Endothelial cell of umbilical vein (primary cell): ENCODE measurements at regions not wholly inside any gene's neighbourhood (a gene's known extent, or its start where the extent isn't known, plus 50 kb on each side); places are given as distances from the start of the nearest gene placed in this dataset.

ENCODE experiments used
- BruUV-seq: library from RNA; stranded (reverse); fragments of 400-500 nt; replicated peaks from 2 replicates; lab custom pipeline; 2021; lab: Mats Ljungman, UMichigan
- CTCF ChIA-PET: fragments of 300-600, 350-600 bp; sonication (Branson Sonifier 250); formaldehyde crosslinking; loops from one replicate; lab custom pipeline; 2021; ENCODE audit warnings: antibody characterized with exemption, inconsistent platforms; lab: Charles Lee
- POLR2A ChIA-PET: fragments of 300-600, 350-600 bp; sonication (Branson Sonifier 250); formaldehyde crosslinking; loops from one replicate; lab custom pipeline; 2021; ENCODE audit warnings: antibody characterized with exemption, inconsistent platforms; lab: Charles Lee
- DNase-seq: peaks from one replicate; pipeline ENCODE4 v3.0.0-alpha.2; 2011; ENCODE audit warnings: low read depth, low spot score
- FAIRE-seq: peaks from 2 replicates; lab custom pipeline; 2011; peaks lifted over from hg19 to GRCh38; lab: Jason Lieb, UNC
- H2AFZ ChIP-seq: 2 replicates; pipeline ENCODE4 v1.6.0; 2012; ENCODE audit warnings: low read depth, low read length, control low read depth, inconsistent platforms
- H3K27ac ChIP-seq: 2 replicates; pipeline ENCODE4 v1.5.1; 2011; ENCODE audit warnings: low read depth, mild to moderate bottlenecking, control low read depth, low read length, moderate library complexity; ENCODE audit not compliant: insufficient read depth
- H3K27me3 ChIP-seq, 2 experiments: 2 replicates each; pipeline versions ENCODE4 v1.6.0 to v1.6.1; 2011; ENCODE audit warnings: low read length in 2 of 2, mixed read lengths in 1 of 2; ENCODE audit not compliant: control insufficient read depth in 2 of 2, insufficient read depth in 2 of 2
- H3K36me3 ChIP-seq, 2 experiments: 2 replicates in 1 of 2; 3 replicates in 1 of 2; pipeline ENCODE4 v1.5.1; 2011; ENCODE audit warnings: low read length in 2 of 2, mild to moderate bottlenecking in 1 of 2, moderate library complexity in 1 of 2; ENCODE audit not compliant: control insufficient read depth in 2 of 2, insufficient read depth in 2 of 2; ENCODE audit errors: extremely low read depth in 1 of 2
- H3K4me1 ChIP-seq: 3 replicates; pipeline ENCODE4 v1.5.1; 2011; ENCODE audit warnings: mild to moderate bottlenecking, low read length; ENCODE audit not compliant: control insufficient read depth, insufficient read depth; ENCODE audit errors: extremely low read depth
- H3K4me2 ChIP-seq: 2 replicates; pipeline ENCODE4 v1.6.1; 2011; ENCODE audit warnings: low read length, control low read depth, mixed read lengths; ENCODE audit not compliant: insufficient read depth
- H3K4me3 ChIP-seq, 3 experiments: fragments of 200-600 bp in 1 of 3; sonication (generic), shearing (Covaris generic) in 1 of 3; replicated peaks in 1 of 3; 2 replicates each; pipeline ENCODE4 v1.5.1; 2011 to 2016; ENCODE audit warnings: control low read depth in 3 of 3, low read length in 3 of 3, mild to moderate bottlenecking in 2 of 3, inconsistent platforms in 1 of 3, low read depth in 1 of 3, moderate library complexity in 1 of 3; ENCODE audit not compliant: insufficient read depth in 1 of 3
- H3K79me2 ChIP-seq: 2 replicates; pipeline ENCODE4 v1.6.0; 2012; ENCODE audit warnings: low read length, inconsistent platforms; ENCODE audit not compliant: control insufficient read depth, insufficient read depth
- H3K9ac ChIP-seq: replicated peaks from 2 replicates; pipeline ENCODE3; 2011; ENCODE audit warnings: low read length, control low read depth; ENCODE audit not compliant: insufficient read depth; ENCODE audit errors: extremely low read depth
- H3K9me1 ChIP-seq: replicated peaks from 3 replicates; pipeline ENCODE4 v1.6.0; 2011; ENCODE audit warnings: mild to moderate bottlenecking, low read length; ENCODE audit not compliant: control insufficient read depth, insufficient read depth; ENCODE audit errors: extremely low read depth
- H3K9me3 ChIP-seq: replicated peaks from 2 replicates; pipeline ENCODE4 v1.5.1; 2012; ENCODE audit warnings: low read length, inconsistent platforms; ENCODE audit not compliant: control insufficient read depth, insufficient read depth
- H4K20me1 ChIP-seq: replicated peaks from 2 replicates; pipeline ENCODE3; 2011; ENCODE audit warnings: mild to moderate bottlenecking, low read length; ENCODE audit not compliant: control insufficient read depth, insufficient read depth; ENCODE audit errors: extremely low read depth
- EZH2 ChIP-seq: IDR thresholded peaks from 2 replicates; pipeline ENCODE4 v1.6.1; 2012; ENCODE audit warnings: borderline replicate concordance, low read depth, mild to moderate bottlenecking, moderate library complexity, low read length, inconsistent platforms; ENCODE audit not compliant: severe bottlenecking
- FOS ChIP-seq: IDR thresholded peaks from 2 replicates; pipeline ENCODE4 v1.6.1; 2011; ENCODE audit warnings: mild to moderate bottlenecking, low read length, moderate library complexity, borderline replicate concordance; ENCODE audit not compliant: insufficient read depth
- GATA2 ChIP-seq: IDR thresholded peaks from 2 replicates; pipeline ENCODE4 v1.7.0; 2011; ENCODE audit warnings: low read depth, mild to moderate bottlenecking, moderate library complexity, mixed read lengths, low read length; ENCODE audit not compliant: insufficient read length, insufficient read depth
- JUN ChIP-seq: IDR thresholded peaks from 2 replicates; pipeline ENCODE4 v1.6.1; 2011; ENCODE audit warnings: borderline replicate concordance, low read depth; ENCODE audit not compliant: insufficient read length, insufficient read depth
- POLR2A ChIP-seq: IDR thresholded peaks from 2 replicates; pipeline ENCODE4 v1.6.1; 2012; ENCODE audit warnings: low read depth, mild to moderate bottlenecking, control low read depth, low read length
- POLR2AphosphoS5 ChIP-seq: IDR thresholded peaks from 2 replicates; pipeline ENCODE4 v1.6.1; 2012; ENCODE audit warnings: low read depth, mild to moderate bottlenecking, control low read depth, low read length, moderate library complexity; ENCODE audit not compliant: insufficient read depth
- dilution Hi-C: fragments of 300-500 bp; cut with MboI; formaldehyde crosslinking; loops from one replicate; pipeline ENCODE4 v1.15.0; 2019; ENCODE audit warnings: low sequenced_read_pairs; ENCODE audit not compliant: extremely low pct_ligation_motif_present
- intact Hi-C: fragments of 100-400 bp; cut with micrococcal nuclease; formaldehyde crosslinking; loops from one replicate; pipeline ENCODE4 v1.10.0; 2022
- TF ChIP-seq, protein P1 (sequence below): IDR thresholded peaks from 2 replicates; pipeline ENCODE4 v1.6.1; 2011; ENCODE audit not compliant: insufficient read depth, insufficient read length

- no peaks in the 10 kb centered on the region for H3K27me3 ChIP-seq
- H3K9me1 ChIP-seq, result no peaks in the 10 kb centered on the region
- dilution Hi-C loops, result no loop called here
- H3K27ac ChIP-seq, result no peak overlapping the region
- H3K4me2 ChIP-seq, result no peak overlapping the region
- BruUV-seq, result no TSS peak
- H3K36me3 ChIP-seq, result no peaks in the 10 kb centered on the region
- H3K9ac ChIP-seq, result no peak overlapping the region
- H4K20me1 ChIP-seq, result no peaks in the 10 kb centered on the region
- H3K79me2 ChIP-seq, result no peaks in the 10 kb centered on the region
- H3K4me1 ChIP-seq, result no peaks in the 10 kb centered on the region
- no peaks in the 10 kb centered on the region for H3K9me3 ChIP-seq
- H3K4me3 ChIP-seq, result no peak overlapping the region
- FAIRE-seq (no peak), DNase-seq (no peak)
- ChIA-PET POLR2A (no interaction called here), CTCF (interaction anchor here (0.9 to 1.5 kb wide), 5 partner anchors 10 to 219 kb away, joined by 3 to 12 read pairs (median 4); no protein-coding TSS in a partner anchor)
- H2AFZ ChIP-seq, result no peak overlapping the region
- intact Hi-C loops, result no loop called here
- no peak for TF ChIP-seq POLR2A
- TF ChIP-seq FOS, result peak; percentile 52
Observed at GRCh38 chr11:26201411-26201810, 130.5 kb upstream of the ANO3 start.

DNA sequence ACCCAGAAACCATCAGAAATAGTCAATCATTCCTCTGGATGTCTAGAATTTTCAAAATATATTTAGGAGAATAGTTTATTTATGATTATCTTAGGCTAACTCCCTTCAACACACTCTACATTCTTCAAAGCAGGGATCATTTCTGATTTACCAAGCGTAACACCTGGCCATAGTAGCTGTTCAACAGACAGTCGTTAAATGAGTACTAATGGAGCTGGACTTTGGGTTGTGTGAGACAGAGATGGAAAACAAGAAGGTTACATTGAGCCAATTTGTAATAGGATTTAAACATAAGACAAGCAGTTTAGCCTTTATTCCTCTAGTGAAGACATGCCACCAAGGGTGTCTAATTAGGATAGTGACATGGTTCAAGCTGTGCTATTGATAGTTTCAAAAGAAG, 129.2 kb upstream of the ANO3 start:
- Histone ChIP-seq H3K4me3 (no peak overlapping the region), H4K20me1 (no peaks in the 10 kb centered on the region), H3K9ac (no peak overlapping the region), H3K27ac (no peak overlapping the region), H3K9me1 (no peaks in the 10 kb centered on the region), H3K27me3 (no peaks in the 10 kb centered on the region), H3K4me2 (no peak overlapping the region), H3K79me2 (no peaks in the 10 kb centered on the region), H3K9me3 (no peaks in the 10 kb centered on the region), H2AFZ (no peak overlapping the region), H3K4me1 (no peaks in the 10 kb centered on the region), H3K36me3 (no peaks in the 10 kb centered on the region)
- dilution Hi-C loops (no loop called here), intact Hi-C loops (no loop called here)
- FAIRE-seq, result no peak
- CTCF ChIA-PET, result no interaction called here
- POLR2A ChIA-PET, result no interaction called here
- TF ChIP-seq GATA2 (no peak), POLR2A (no peak), JUN (no peak), POLR2AphosphoS5 (no peak), FOS (no peak), EZH2 (no peak)
- TF ChIP-seq, protein P1, sequence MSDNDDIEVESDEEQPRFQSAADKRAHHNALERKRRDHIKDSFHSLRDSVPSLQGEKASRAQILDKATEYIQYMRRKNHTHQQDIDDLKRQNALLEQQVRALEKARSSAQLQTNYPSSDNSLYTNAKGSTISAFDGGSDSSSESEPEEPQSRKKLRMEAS, result no peak
- no TSS peak for BruUV-seq
- no peak for DNase-seq
